ENCODE measurements at regions not wholly inside any gene's neighbourhood (a gene's known extent, or its start where the extent isn't known, plus 50 kb on each side); places are given as distances from the start of the nearest gene placed in this dataset.

DNA sequence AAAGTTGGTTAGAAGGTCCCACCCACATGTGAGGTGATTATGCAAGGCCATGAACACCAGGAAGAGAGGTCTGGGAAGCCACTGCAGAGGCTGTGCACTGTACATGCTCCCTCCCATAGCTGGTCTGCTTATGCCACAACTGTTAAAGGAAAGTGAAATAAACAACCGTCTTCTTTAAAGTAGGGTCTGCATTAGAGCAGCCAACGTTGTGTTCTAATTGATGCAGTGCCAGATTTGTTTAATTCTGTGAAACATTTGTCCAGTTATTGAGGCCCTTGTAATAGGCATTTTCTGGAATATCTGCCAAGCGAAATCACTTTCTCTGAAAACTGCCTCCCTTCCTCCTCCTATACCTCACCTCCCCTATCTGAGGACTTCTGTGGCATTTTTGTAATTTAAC, 224.0 kb upstream of the LNX1 start:
- no peak for DNase-seq (ENCODE audit: low read depth in 2 of 2)

DNA sequence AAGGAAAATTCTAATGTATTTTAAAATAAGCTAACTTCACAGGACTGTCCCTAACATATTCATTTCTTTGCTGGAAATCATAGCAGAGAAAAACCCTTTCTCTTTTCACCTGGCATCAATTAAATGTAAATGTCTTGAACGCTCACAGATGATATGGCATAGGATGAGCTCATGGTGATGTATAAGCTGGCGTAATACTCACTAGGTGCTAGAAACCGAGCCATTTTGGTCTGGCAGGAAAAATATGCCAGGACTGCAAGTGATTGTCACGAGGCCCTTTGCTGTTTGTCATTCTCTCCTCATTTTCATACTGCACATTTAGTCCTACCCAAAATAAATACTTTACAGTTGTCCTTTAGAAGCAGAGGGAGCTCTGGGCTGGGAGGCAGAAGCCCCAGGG, 222.7 kb upstream of the LNX1 start:
- DNase-seq (ENCODE audit: low read depth in 2 of 2): peak in 1 of 2 experiments; percentile 13

DNA sequence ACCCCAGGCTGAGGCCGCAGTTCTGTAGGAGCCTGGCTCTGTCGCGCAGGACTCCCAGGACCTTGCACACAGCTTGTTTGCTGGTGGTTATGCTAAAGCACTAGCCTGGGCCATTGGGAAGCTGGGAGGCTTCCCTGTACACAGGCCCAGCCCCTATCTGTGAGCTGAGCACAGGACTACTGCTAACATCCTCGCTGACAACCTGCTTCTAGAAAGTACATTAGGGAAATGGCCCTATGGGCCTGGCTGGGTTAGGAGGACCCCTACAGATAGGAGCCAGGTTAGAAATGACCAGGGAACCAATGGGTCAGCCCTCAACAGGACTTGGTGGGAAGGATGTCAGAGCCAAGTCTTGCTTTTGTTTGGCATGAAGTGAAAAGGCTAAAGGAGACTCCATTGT, 219.4 kb upstream of the LNX1 start:
- DNase-seq (ENCODE audit: low read depth in 2 of 2): no peak

DNA sequence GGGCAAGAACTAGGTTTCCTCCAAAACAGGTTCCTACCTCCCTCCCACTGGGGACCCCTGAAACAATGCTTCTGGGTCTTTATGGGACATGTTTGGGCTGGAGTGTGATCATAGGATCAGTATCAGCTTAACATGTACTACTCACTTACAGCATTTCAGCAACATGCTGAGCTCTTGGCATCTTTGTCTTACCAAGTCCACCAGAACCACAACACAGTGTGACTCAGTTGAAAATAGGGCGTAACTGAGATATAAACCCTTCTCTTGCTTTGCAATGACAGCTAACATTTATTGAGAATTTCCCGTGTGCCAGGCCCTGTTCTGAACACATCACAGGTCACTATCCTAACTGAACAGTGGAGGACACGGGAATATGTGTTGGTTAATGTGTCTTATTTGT, 218.5 kb upstream of the LNX1 start:
- DNase-seq (ENCODE audit: low read depth in 2 of 2): no peak

DNA sequence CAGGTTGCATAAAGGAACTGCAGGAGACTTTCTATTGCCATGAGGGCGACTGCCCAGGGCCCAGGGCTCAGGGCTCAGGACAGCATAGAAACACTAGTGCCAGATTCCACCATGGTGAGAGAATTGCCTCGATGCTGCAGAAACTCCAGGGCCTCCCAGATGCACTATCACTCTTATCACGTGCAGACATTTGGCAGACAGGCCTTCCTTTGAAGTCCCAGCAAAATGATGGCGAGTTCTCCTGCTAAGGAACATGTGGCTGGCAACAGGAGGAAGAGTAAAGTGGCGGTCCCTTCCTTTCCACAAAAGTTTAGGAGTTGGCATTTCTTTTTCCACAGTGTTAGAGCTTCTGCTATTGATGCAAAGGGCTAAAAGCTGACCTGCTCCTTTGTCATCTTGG, 214.0 kb upstream of the LNX1 start:
- no peak for DNase-seq (ENCODE audit: low read depth in 2 of 2)

DNA sequence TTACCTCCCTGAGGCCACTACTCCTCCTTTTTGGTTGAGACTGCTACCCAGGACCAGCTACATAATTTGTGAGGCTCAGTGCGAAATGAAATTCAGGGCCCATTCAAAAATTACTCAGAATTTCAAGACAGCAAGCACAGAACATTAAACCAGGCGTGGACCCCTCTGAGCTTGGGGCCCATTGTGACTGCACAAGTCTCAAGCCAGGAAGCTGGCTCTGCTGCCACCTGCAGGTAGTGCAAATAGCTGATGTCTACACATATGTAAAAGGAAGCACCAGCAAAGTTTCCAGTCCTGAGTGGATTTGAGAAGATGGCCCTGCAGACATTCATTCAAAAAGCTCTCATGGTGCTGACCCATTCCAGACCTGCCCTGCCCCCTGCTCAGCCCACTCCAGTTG, 213.4 kb upstream of the LNX1 start:
- DNase-seq (ENCODE audit: low read depth in 2 of 2): no peak

DNA sequence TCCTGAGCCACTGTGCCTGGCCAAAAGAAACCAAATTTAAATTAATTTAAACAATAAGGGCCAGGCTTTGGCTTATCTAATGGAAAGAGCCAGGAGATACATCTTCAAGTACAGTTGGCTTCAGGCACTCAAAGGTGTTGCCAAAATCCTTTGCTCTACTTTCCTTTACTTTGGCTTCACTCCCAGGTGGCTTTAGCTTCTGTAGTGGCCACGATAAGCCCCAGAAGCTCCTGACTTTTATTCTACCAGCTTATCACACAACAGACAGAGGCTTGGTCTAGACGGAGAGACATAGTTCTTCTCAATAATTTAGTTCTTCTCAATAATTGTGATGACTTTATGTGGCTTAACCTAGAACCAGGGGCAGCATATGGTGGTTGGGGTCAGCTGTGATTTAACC, 211.2 kb upstream of the LNX1 start:
- no peak for DNase-seq (ENCODE audit: low read depth in 2 of 2)

DNA sequence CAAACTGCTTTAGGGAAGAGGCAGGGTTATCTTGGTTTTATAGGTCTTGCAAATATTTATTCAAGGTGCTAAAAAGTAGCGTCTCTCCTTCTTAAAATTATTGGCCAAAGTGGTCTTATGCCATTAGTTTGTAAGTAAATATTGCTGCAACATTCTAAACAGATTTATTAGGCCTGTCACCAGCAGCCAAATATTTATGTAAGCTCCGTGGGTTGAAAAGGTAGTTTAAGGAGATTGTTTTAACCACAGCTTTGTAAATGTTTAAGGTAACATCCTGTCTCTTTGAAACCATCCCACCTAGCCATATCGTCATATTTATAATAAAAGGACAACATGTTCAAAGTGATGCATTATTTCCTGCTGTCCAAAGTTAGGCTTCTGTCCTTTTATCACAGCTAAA, 210.1 kb upstream of the LNX1 start:
- DNase-seq (ENCODE audit: low read depth in 2 of 2): no peak

DNA sequence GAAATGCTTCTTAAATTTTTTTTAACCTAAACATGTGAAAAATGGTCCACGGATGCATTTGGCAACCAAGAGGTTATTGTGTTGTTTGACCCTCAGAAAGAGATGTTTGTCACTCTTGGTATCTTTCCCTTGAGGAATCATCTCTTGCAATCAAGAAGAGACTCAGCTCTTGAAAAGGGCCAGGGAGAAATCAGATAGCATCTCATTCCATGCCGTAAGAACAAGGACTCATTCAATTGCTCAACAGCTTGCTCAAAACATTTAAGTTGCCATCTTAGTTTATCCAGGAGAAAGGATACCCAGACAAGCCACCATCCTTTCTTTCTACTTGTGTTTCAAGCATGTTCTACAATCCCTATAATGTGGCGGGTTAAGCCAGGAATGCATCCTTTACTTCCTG, 209.5 kb upstream of the LNX1 start:
- no peak for DNase-seq (ENCODE audit: low read depth in 2 of 2)

DNA sequence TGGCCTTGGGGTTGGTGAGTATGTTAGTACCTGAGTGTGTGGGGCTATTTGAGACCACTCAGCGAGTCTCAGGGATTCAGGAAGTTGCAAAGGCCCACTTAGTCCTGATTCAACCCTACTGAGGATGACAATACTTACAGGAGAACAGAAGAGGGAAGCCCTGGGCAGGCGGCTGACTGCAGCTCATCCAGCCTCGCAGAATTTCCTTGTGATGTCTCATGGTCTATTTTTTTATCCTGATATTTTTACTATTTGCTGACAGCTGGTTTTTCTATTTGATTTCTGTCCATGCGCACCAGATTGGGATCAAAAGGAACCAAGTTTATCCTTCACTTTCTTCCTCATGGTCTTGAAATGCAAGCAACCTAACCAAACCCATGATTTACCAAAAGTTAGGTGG, 201.8 kb upstream of the LNX1 start:
- DNase-seq (ENCODE audit: low read depth in 2 of 2): no peak

DNA sequence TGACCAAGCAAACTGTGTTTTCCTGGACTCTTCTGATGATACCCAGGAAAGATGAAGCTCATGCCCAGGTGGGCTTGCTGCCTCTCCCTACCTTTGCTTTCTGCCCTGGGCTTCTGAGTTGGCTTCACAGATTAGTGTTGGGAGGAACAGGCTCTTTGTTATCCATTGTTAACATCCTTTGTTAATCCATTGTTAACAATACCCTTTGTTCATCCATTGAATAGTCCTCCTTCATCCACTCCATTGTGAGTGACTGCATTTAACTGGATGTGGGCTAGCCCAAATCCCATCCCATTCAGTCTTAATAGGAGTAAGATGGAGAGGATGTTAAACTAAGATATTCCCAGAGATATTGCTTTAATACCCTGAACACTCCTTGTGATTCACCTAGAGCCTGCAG, 199.0 kb upstream of the LNX1 start:
- no peak for DNase-seq (ENCODE audit: low read depth in 2 of 2)

DNA sequence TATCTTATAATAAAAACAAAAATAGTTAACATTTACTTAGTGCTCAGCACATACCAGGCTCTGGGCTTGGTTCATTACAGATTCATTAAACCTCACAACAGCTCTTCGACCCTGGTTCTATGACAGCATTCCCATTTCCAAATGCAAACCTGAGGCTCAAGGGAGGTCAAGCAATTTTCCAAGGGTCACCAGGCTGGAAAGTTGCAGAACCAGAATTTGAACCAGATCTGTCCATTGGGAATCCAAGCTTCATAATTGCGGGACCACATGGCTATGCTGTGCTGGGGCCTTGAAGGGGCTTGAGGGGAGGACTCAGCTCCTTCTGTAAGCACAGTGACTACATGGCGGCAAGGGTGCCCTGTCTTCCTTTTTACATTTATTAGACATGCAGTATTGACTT, 197.3 kb upstream of the LNX1 start:
- no peak for DNase-seq (ENCODE audit: low read depth in 2 of 2)

DNA sequence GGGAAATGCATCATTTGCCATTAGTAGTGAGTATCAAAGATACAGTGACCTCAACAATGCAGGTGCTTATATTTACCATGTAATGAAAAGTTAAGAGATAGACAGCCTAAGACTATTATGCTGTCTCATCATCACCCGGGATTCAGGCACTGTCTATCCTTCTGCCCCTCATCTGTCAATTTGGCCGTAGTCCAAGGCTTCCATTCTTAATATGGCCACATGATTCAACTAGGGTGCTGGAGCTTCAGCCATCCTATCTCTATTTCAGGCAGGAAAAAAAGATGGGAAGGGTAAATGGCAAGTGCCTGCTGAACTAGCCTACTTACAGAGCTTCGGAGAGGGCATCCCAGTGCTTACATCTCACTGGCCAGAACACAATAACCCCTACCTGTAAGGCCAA, 196.7 kb upstream of the LNX1 start:
- no peak for DNase-seq (ENCODE audit: low read depth in 2 of 2)

DNA sequence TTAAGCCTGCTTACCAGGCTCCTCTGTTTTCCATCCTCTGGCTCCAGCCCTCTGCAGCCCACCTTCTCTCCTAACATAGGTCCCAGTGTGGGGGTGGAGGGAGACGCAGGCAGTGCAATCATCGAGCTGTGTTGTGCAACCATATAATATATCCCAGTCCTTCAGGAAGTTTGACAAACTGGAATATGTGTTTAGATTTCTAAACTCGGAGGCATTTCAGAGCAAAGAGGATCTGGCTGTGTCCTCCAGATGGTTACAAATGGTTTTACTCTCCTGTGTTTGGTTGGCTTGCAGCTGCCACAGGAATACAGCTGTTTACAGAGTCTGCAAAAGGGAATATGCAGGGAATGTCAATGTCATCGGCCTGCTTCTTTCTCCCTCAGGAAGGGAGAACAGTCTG, 195.3 kb upstream of the LNX1 start:
- peak; percentile 75 to 78 for DNase-seq (ENCODE audit: low read depth in 2 of 2)

DNA sequence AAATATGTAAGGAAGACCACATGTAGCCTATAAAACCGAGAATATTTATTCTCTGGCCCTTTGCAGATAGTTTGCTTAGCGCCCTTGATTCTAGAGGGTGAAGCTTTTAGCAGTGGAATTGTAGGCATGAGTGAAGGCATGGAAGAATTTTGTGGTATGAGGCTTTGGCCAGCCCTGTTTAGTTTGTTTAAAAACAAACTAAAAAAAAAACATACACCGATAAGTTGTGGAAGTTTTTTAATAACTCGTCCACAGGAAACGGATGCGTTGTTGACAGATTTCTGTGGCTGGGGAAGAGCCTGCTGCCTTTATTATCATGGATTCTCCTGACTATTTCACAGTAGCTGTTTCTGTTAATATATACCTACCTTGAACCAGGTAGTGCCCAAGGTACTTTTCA, 194.7 kb upstream of the LNX1 start:
- no peak for DNase-seq (ENCODE audit: low read depth in 2 of 2)

DNA sequence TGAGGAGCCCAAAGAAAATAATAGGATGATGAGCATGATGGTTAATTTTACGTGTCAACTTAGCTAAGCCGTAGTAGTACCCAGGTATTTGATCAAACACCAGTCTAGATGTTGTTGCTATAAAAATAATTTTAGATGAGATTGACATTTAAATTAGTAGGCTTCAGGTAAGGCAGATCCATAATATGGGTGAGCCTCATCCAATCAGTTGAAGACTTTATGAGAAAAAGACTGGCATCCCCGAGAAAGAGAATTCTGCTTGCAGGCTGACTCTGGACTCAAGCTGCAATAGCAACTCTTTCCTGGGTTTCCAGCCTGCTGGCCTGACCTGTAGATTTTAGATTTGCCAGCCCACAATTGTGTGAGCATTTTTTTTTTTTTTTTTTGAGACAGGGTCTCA, 192.8 kb upstream of the LNX1 start:
- DNase-seq (ENCODE audit: low read depth in 2 of 2): no peak

DNA sequence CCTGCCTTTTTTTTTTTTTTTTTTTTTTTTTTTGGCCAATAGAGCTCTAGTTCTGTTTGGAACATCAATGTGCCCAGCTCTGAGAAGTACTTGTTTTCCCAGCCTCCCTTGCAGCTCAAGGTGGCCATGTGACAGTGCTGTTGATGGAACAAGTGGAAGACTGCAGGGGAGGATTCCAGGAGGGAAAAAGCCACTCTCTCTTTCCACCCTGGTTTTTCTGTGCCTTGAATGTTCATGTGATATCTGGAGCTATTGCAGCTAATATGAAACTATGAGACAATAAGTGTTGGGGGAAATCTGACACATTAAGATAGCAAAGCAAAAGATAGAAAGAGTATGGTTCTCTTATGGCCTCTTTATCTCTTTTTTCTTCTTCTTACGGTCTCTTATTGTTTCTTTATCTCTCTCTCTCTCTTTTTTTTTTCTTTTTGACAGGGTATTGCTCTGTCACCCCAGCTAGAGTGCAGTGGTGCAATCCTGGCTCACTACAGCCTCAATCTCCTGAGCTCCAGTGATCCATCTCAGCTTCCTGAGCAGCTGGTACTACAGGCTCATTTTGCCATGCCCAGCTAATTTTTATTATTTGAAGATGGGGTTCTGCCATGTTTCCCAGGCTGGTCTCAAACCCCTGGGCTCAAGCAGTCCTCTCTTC, 192.0 kb upstream of the LNX1 start:
- DNase-seq (ENCODE audit: low read depth in 2 of 2): no peak

DNA sequence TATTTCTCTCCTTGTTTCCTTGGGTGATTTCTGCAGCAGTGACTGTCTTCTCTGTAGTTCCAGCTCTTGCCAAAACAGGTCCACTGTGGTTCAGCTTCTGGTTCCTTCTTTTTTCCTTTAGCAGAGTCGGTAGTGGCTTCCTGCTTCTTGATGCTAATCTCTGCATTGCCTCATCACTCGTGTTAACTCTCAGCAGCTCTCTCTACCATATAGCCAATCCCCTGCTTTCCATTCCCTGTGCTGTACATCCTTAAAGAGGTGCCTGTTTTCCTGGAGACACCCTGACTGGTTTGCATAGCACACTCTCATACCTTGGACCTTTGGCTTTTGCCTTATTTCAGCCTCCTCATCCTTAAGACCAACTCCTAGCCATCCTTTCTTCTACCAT, 191.2 kb upstream of the LNX1 start:
- DNase-seq (ENCODE audit: low read depth in 2 of 2): no peak

DNA sequence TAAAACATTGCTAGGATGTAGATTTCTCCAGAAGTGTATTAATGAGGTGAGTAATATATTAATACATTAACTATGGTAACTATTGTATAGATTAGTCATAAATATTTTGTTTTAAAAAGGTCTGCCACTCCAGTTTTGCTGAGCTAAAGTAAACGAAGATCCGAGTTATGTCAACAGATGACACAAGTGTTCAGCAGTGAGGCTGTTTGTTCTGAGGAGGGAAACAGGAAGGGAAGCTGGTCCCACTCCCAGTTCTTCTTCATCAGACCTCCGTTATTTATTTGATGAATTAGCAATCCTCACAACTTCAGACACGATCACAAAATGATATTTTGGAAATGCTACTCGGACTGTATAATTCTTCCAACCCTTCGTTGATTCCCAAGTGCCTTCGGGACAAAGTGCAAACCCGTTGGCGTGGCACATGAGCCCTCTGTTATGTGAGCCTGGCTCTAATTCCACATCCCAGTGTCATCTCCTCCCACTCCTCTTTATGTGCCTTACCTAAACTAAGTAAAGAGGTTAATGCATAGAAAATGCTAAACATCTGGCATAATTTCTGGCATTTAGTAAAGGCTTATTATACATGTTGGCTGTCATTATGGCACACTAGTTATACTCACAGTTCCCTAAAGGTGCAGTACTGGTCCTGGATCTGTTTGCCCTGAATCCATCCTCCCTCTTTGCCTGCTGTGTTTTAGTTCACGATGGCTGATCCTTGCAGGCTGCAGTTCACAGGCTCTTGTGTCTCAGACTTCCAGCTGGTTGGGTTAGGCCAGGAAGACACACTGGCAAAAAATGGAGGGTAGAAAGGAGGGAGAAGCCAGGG, 190.6 kb upstream of the LNX1 start:
- DNase-seq (ENCODE audit: low read depth in 2 of 2): no peak

DNA sequence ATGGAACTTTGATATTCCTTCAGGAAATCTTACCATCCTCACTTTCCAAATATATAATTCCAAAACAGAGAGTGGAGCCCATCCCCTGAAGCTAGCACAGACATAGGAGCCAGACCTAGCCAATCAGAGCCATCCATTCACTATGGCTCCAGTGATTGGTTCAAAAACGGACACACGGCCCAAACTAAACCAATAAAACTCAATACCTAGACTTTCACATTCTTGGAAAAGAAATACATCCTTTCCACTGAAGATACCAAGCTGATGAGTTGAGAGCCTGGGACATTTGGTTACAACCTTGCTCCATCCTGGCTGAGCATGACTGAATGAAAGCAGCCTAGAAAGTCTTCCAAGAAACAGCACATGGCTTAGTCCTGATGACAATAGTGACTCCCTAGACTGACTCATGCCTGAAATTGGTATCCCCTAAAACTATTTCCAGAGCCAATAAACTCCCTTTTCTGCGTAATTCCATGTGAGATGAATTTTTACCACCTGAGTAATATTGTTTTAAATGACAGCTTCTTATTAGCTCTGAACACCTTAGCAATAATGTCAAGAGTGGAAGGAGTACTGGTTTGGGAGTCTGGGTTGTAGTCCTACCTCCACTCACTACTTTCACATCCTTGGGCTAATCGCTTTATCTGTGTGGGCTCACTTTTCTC, 189.6 kb upstream of the LNX1 start:
- DNase-seq (ENCODE audit: low read depth in 2 of 2): no peak

DNA sequence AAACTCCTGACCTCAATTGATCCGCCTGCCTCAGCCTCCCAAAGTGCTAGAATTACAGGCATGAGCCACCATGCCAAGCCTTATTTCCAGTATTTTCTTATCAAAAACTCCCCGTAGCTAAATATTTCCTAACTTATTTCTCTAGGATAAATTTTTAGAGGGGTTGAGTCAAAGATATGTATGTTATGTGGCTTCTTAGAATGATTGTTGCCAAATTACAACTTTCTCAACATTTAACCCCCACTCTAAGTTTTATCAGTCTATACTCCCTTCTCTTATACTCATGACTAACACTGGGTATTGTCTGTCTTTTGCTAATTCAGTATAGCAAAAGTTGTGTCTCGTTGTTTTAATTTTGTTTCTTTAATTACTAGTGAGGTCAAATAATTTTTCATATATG, 187.7 kb upstream of the LNX1 start:
- DNase-seq (ENCODE audit: low read depth in 2 of 2): no peak

DNA sequence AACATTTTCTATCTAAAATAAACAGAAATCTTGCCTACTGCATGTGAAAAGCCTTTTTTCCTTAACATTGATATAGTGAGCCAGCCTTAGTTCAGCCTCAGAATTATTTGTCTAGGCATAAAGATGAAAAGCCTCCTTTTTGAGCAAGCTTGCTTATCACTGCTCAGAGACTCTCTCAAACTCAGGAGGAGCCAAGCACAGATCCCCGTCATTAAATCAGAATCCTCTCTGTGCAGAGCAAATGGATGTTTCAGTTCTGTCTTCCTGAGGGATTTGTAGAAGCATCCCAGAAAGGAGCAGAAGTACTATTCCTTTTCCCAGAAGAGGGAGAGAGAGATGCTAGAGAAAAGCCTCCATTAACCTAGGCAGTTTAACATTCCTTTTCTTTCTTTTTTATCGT, 186.9 kb upstream of the LNX1 start:
- no peak for DNase-seq (ENCODE audit: low read depth in 2 of 2)
